ENCODE measurements at regions not wholly inside any gene's neighbourhood (a gene's known extent, or its start where the extent isn't known, plus 50 kb on each side); places are given as distances from the start of the nearest gene placed in this dataset.

GRCh38 chr3:56931836-56932235, 128.6 kb upstream of the SPATA12 start:
- no peak for TF ChIP-seq CTCF (IDR thresholded peaks at IDR 0.05 in 2 of 3, conservative IDR thresholded peaks at IDR 0.05 in 1 of 3; ENCODE audit: borderline replicate concordance in 1 of 3, insufficient read depth in 1 of 3, low read depth in 2 of 3, low read length in 2 of 3)
- no peak for TF ChIP-seq EZH2 (IDR thresholded peaks at IDR 0.05)
- no peak for TF ChIP-seq ATF3 (IDR thresholded peaks at IDR 0.05)
- TF ChIP-seq CBX3 (IDR thresholded peaks at IDR 0.05; ENCODE audit: low read depth): no peak
- TF ChIP-seq MAX (IDR thresholded peaks at IDR 0.05): no peak
- no peak for TF ChIP-seq POLR2A (IDR thresholded peaks at IDR 0.05; ENCODE audit: borderline replicate concordance, extremely low read depth, insufficient read depth, insufficient read length)
- TF ChIP-seq POLR2AphosphoS5 (IDR thresholded peaks at IDR 0.05; ENCODE audit: low read depth, low read length): no peak
- no peak for TF ChIP-seq REST (IDR thresholded peaks at IDR 0.05; ENCODE audit: low read depth)
- no peak for TF ChIP-seq YY1 (IDR thresholded peaks at IDR 0.05; ENCODE audit: extremely low read depth, insufficient replicate concordance, low read depth, low read length)
- TF ChIP-seq EGR1 (IDR thresholded peaks at IDR 0.05; ENCODE audit: low read depth): no peak
- no peak for TF ChIP-seq ZBTB33 (IDR thresholded peaks at IDR 0.05; ENCODE audit: extremely low read depth, insufficient replicate concordance, low read length)
- TF ChIP-seq ZNF274 (IDR thresholded peaks at IDR 0.05; ENCODE audit: low read depth, low read length): no peak
- no peak for TF ChIP-seq ELF1 (IDR thresholded peaks at IDR 0.05; ENCODE audit: borderline replicate concordance, low read depth)
- TF ChIP-seq JUND (IDR thresholded peaks at IDR 0.05): no peak

All from HCT116 (cell line).